ENCODE measurements at regions not wholly inside any gene's neighbourhood (a gene's known extent, or its start where the extent isn't known, plus 50 kb on each side); places are given as distances from the start of the nearest gene placed in this dataset.

DNA sequence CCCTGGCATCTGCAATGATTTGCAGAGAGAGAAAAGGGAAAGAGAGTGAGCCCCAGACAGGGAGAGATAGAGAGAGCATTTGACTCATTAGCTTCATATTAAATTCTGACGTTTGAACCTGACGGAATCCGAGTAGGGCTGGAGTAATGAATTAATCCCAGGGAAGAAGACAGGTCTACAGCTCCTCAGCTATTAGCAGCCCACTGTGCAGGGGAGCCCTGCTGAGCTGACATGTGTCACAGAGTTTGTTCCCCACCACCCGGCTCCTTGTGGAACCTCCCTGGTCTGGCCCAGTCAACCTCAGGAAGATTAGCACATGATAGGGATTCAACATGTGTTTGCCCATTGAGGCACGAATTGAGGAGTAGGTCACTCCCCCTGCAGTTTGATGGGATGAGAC, 404.0 kb downstream of the BUD13 start:
- TF ChIP-seq EZH2phosphoT487 (IDR thresholded peaks at IDR 0.05; ENCODE audit: insufficient read depth, low read depth) (no peak), EZH2 (IDR thresholded peaks at IDR 0.05; ENCODE audit: insufficient read depth, poor library complexity, severe bottlenecking) (no peak)

Data from GM23248 (cell line).